ENCODE measurements at regions not wholly inside any gene's neighbourhood (a gene's known extent, or its start where the extent isn't known, plus 50 kb on each side); places are given as distances from the start of the nearest gene placed in this dataset.
"Not testable (repeated sequence)": the region's sequence is repeated elsewhere in the genome, so short reads cannot be mapped to it uniquely, and the experiment has no call there.

- POLR2A ChIA-PET = no interaction called here
- Mint-ChIP-seq H3K4me1 (no peaks in the 10 kb centered on the region), H3K9me3 (peaks cover 0 to 12% (median 3%) of the 10 kb centered on the region in 9 donors), H3K36me3 (no peaks in the 10 kb centered on the region), H3K27ac (no peak overlapping the region), H3K4me3 (no peak overlapping the region), H3K27me3 (peaks cover 0 to 3% (median 0%) of the 10 kb centered on the region in 5 donors)
- no peak for ATAC-seq
- DNase-seq = no peak
Measured at GRCh38 chr13:103473081-103473480, 406.9 kb upstream of the SLC10A2 start.

GRCh38 chr13:103471896-103472295, 405.7 kb upstream of the SLC10A2 start:
- H3K4me3 Mint-ChIP-seq = no peak overlapping the region
- no peak overlapping the region for H3K27ac Mint-ChIP-seq
- no peaks in the 10 kb centered on the region for H3K36me3 Mint-ChIP-seq
- no peak for DNase-seq
- H3K27me3 Mint-ChIP-seq = peaks cover 0 to under 1% (median 0%) of the 10 kb centered on the region in 5 donors
- no peaks in the 10 kb centered on the region for H3K4me1 Mint-ChIP-seq
- POLR2A ChIA-PET = no interaction called here
- no peak for ATAC-seq
- peaks cover 0 to 9% (median 2%) of the 10 kb centered on the region in 9 donors for H3K9me3 Mint-ChIP-seq

GRCh38 chr13:103469771-103470170, 403.6 kb upstream of the SLC10A2 start:
- ATAC-seq = no peak
- H3K27ac Mint-ChIP-seq = no peak overlapping the region
- POLR2A ChIA-PET = no interaction called here

DNA sequence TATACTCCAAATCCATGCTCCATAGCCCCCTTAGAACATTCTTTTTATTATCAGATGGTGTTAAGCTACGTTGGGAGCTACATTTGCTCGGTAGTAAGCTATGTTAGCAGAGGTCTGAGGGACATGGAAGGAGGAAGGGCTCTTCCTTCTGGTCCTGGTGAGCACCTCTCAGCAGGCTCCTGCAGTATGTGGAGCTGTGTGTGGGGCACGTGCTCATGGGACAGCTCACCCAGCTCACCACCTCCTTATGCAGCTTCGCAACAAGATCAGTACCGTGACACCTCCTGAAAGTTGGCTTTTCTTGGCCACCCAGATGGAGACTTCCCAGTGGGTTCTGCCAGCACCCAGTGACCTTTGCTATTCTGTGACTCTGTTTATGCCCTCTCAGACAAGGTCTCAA, 400.5 kb upstream of the SLC10A2 start:
- POLR2A ChIA-PET = no interaction called here
- Mint-ChIP-seq H3K27ac (no peak overlapping the region), H3K4me3 (no peak overlapping the region), H3K36me3 (no peaks in the 10 kb centered on the region), H3K4me1 (no peaks in the 10 kb centered on the region), H3K9me3 (peaks cover 0 to 9% (median 3%) of the 10 kb centered on the region in 9 donors), H3K27me3 (no peaks in the 10 kb centered on the region)
- ATAC-seq (no peak), DNase-seq (no peak)

More at GRCh38 chr13:103469771-103470170, 403.6 kb upstream of the SLC10A2 start:
- no peaks in the 10 kb centered on the region for H3K4me1 Mint-ChIP-seq
- H3K4me3 Mint-ChIP-seq = no peak overlapping the region
- no peak for DNase-seq
- no peaks in the 10 kb centered on the region for H3K36me3 Mint-ChIP-seq
- H3K27me3 Mint-ChIP-seq = no peaks in the 10 kb centered on the region
- peaks cover 0 to 9% (median 2%) of the 10 kb centered on the region in 9 donors for H3K9me3 Mint-ChIP-seq

DNA sequence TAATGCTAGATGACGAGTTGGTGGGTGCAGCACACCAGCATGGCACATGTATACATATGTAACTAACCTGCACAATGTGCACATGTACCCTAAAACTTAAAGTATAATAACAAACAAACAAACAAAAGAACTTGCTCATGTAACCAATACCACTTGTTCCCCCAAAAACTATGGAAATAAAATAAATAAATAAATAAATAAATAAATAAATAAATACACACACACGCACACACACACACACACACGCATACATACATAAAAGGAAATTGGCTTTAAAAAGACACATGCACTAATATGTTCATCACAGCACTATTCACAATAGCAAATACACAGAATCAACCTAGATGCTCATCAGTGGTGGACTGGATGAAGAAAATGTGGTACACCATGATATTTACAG, 394.0 kb upstream of the SLC10A2 start:
- H3K4me1 Mint-ChIP-seq, POLR2A ChIA-PET, ATAC-seq, H3K36me3 Mint-ChIP-seq, H3K4me3 Mint-ChIP-seq, H3K27ac Mint-ChIP-seq, DNase-seq, H3K27me3 Mint-ChIP-seq: not testable (repeated sequence)
- peaks cover 0 to 11% (median 0%) of the 10 kb centered on the region in 9 donors for H3K9me3 Mint-ChIP-seq

DNA sequence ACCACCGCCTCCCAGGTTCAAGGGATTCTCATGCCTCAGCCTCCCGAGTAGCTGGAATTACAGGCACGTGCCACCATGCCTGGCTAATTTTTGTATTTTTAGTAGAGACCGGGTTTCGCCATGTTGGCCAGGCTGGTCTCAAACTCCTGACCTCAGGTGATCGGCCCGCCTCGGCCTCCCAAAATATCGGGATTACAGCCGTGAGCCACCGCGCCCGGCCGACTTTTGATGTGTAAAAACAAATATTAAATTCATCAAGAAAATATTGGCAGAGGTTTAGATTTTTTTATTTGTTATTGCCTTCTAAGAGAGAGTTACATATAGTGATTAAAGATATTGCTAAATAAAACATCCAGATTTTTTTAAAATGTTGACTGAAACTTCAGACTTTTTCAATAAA, 390.8 kb upstream of the SLC10A2 start:
- DNase-seq, H3K9me3 Mint-ChIP-seq, POLR2A ChIA-PET, ATAC-seq, H3K4me1 Mint-ChIP-seq, H3K4me3 Mint-ChIP-seq, H3K27ac Mint-ChIP-seq, H3K27me3 Mint-ChIP-seq, H3K36me3 Mint-ChIP-seq: not testable (repeated sequence)

- Mint-ChIP-seq H3K9me3 (peaks cover 0 to 10% (median 0%) of the 10 kb centered on the region in 9 donors), H3K27ac (no peak overlapping the region)
- ATAC-seq = no peak
Measured at GRCh38 chr13:103451656-103452055, 385.4 kb upstream of the SLC10A2 start.

DNA sequence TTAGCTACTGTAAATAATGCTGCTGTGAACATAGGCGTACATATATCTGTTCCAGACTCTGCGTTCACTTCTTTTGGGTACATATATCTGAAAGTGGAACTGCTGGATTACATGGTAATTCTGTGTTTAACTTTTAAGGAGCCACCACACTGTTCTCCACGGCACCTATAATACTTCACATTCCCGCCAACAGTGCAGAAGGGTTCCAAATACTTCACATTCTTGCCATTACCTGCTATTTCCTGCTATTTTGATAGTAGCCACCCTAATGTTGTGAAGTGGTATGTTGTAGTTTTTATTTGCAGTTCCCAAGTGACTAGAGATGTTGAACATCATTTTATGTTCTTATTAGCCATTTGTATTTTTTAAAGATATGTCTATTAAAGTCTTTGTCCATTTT, 377.4 kb upstream of the SLC10A2 start:
- H3K4me3 Mint-ChIP-seq = no peak overlapping the region
- POLR2A ChIA-PET = no interaction called here
- H3K4me1 Mint-ChIP-seq = no peaks in the 10 kb centered on the region
- DNase-seq = no peak
- peaks cover 0 to 10% (median 0%) of the 10 kb centered on the region in 9 donors for H3K9me3 Mint-ChIP-seq
- ATAC-seq = no peak
- peak overlapping the region in 1 of 10 donors; percentile 15 for H3K27ac Mint-ChIP-seq
- no peaks in the 10 kb centered on the region for H3K36me3 Mint-ChIP-seq
- H3K27me3 Mint-ChIP-seq = no peaks in the 10 kb centered on the region

More at GRCh38 chr13:103451656-103452055, 385.4 kb upstream of the SLC10A2 start:
- POLR2A ChIA-PET = no interaction called here
- H3K4me3 Mint-ChIP-seq = no peak overlapping the region
- no peaks in the 10 kb centered on the region for H3K4me1 Mint-ChIP-seq
- DNase-seq = no peak
- H3K27me3 Mint-ChIP-seq = no peaks in the 10 kb centered on the region
- H3K36me3 Mint-ChIP-seq = no peaks in the 10 kb centered on the region

- no peaks in the 10 kb centered on the region for H3K4me1 Mint-ChIP-seq
- no peak for ATAC-seq
- no peaks in the 10 kb centered on the region for H3K36me3 Mint-ChIP-seq
- H3K27me3 Mint-ChIP-seq = no peaks in the 10 kb centered on the region
- no peak for DNase-seq
- no peak overlapping the region for H3K27ac Mint-ChIP-seq
- POLR2A ChIA-PET = no interaction called here
- no peaks in the 10 kb centered on the region for H3K9me3 Mint-ChIP-seq
- H3K4me3 Mint-ChIP-seq = no peak overlapping the region
Measured at GRCh38 chr13:103437651-103438050, 371.4 kb upstream of the SLC10A2 start.

DNA sequence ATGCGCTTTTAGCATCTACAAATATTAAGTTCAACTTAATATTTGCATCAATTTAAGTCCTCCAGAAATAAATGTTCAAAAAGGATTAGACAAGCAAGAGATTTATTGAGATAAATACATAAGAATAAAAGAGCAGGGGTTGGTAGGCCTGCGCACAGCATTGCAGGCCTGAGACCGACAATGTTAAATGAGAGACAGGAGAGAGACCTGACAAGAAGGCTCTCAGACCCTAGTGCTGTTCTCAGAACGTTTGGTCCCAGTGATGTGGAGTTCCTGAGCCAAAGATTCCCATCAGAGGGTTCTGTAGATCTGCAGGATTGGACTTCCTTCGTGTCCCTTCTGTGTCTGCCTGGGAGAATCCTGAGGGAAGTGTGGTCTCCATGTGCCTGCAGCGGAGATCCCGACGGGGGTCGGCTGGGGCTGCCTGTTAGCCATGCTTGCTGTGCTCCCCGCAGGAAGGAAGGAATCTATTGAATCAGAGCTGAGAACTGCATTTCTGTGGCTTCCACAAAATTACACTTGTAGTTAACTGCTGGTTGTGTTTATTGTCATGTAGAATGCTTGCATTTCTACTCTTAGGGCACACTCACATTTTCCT, 369.9 kb upstream of the SLC10A2 start:
- H3K27me3 Mint-ChIP-seq = no peaks in the 10 kb centered on the region
- H3K27ac Mint-ChIP-seq = no peak overlapping the region
- no peaks in the 10 kb centered on the region for H3K36me3 Mint-ChIP-seq
- POLR2A ChIA-PET = no interaction called here
- peaks cover 0 to 3% (median 0%) of the 10 kb centered on the region in 9 donors for H3K9me3 Mint-ChIP-seq
- no peak overlapping the region for H3K4me3 Mint-ChIP-seq
- DNase-seq = no peak
- no peak for ATAC-seq
- no peaks in the 10 kb centered on the region for H3K4me1 Mint-ChIP-seq

DNA sequence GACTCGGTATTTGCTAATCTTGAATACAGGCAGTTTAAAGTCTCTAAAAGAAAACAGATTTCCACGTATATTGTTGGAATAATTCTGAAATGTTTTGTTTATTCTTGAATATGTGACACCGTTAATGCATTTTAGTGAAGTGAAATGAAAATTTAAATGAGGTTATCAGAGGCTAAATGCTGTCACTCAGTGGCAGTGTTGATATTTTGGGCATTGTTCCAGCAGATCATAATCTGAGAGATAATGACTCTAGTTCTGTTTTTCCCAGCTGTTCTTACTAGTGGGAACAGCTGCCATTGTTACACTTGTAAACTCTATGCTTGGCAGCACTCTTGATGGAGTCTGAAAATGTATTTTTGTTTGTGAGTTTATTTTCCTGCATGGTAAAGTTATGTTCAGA, 365.6 kb upstream of the SLC10A2 start:
- no peak for DNase-seq
- ATAC-seq = no peak
- Mint-ChIP-seq H3K27ac (no peak overlapping the region), H3K4me3 (no peak overlapping the region), H3K36me3 (no peaks in the 10 kb centered on the region), H3K9me3 (peaks cover 0 to 10% (median 4%) of the 10 kb centered on the region in 9 donors), H3K4me1 (no peaks in the 10 kb centered on the region), H3K27me3 (no peaks in the 10 kb centered on the region)
- POLR2A ChIA-PET = no interaction called here

DNA sequence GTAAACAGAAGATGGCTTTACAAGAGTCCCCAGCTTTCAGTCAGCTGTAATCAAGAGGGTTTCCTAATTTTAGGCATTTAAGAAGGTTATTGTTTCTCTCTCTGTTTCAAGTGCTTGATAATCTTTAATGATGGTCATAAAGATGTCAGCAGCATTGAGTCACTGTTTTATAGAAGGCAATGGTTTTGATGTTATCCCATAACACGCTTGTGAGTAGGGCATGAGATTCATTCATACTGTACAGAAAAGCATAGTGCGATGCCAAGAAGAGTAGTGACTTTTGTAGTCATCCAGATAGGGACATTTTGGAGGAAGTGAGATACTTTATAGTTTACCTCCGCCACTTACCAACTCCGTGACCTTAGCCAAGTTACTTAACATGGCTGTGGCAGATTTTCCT, 364.2 kb upstream of the SLC10A2 start:
- peaks cover 0 to 10% (median 4%) of the 10 kb centered on the region in 9 donors for H3K9me3 Mint-ChIP-seq
- POLR2A ChIA-PET = no interaction called here
- H3K27me3 Mint-ChIP-seq = no peaks in the 10 kb centered on the region
- no peak for DNase-seq
- no peaks in the 10 kb centered on the region for H3K4me1 Mint-ChIP-seq
- H3K4me3 Mint-ChIP-seq = no peak overlapping the region
- no peak for ATAC-seq
- H3K27ac Mint-ChIP-seq = no peak overlapping the region
- no peaks in the 10 kb centered on the region for H3K36me3 Mint-ChIP-seq

GRCh38 chr13:103410002-103410401, 343.8 kb upstream of the SLC10A2 start:
- peaks cover 0 to 4% (median 0%) of the 10 kb centered on the region in 9 donors for H3K9me3 Mint-ChIP-seq
- no peak overlapping the region for H3K4me3 Mint-ChIP-seq
- no peaks in the 10 kb centered on the region for H3K4me1 Mint-ChIP-seq
- POLR2A ChIA-PET = no interaction called here
- no peaks in the 10 kb centered on the region for H3K36me3 Mint-ChIP-seq
- DNase-seq (no peak), ATAC-seq (no peak)
- H3K27ac Mint-ChIP-seq = no peak overlapping the region
- H3K27me3 Mint-ChIP-seq = no peaks in the 10 kb centered on the region

DNA sequence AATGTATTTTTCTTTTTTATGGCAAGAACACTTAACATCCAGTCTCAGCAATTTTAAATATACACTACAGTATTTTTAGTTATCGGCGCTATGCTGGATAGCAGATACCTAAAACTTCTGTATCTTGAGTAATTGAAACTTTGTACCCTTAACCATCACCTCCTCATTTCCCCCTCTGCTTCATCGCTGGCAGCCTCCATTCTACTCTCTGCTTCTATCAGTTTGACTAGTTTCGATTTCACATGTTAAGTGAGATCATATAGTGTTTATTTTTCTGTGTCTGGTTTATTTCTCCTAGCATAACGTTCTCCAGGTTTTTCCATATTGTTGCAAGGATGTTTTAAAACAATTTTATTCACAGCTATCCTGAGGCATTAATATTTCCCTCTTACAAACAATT, 340.8 kb upstream of the SLC10A2 start:
- POLR2A ChIA-PET = no interaction called here
- DNase-seq = no peak
- H3K9me3 Mint-ChIP-seq = peaks cover 0 to 4% (median 0%) of the 10 kb centered on the region in 9 donors
- no peak for ATAC-seq
- no peaks in the 10 kb centered on the region for H3K4me1 Mint-ChIP-seq
- no peak overlapping the region for H3K4me3 Mint-ChIP-seq
- H3K27ac Mint-ChIP-seq = no peak overlapping the region
- no peaks in the 10 kb centered on the region for H3K27me3 Mint-ChIP-seq
- peaks cover 0 to 4% (median 0%) of the 10 kb centered on the region in 3 donors for H3K36me3 Mint-ChIP-seq

Data from naive thymus-derived CD8-positive, alpha-beta T cell (primary cell).